ENCODE measurements at regions not wholly inside any gene's neighbourhood (a gene's known extent, or its start where the extent isn't known, plus 50 kb on each side); places are given as distances from the start of the nearest gene placed in this dataset.

DNA sequence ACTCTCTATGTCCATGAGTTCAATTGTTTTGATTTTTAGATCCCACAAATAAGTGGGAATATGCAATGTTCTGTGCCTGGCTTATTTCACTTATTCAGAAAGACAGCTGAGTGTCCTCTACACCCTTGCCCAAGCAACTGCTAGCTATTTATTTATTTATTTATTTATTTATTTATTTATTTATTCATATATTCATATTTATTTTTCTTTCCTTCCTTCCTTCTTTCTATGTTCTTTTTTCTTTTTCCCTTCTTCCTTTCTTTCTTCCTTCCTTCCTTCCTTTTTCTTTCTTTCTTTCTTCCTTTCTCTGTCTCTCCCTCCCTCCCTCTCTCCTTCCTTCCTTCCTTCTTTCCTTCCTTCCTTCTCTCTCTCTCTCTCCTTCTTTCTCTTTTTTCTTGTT, 563.4 kb downstream of the BCL11B start:
- TF ChIP-seq, protein P1, sequence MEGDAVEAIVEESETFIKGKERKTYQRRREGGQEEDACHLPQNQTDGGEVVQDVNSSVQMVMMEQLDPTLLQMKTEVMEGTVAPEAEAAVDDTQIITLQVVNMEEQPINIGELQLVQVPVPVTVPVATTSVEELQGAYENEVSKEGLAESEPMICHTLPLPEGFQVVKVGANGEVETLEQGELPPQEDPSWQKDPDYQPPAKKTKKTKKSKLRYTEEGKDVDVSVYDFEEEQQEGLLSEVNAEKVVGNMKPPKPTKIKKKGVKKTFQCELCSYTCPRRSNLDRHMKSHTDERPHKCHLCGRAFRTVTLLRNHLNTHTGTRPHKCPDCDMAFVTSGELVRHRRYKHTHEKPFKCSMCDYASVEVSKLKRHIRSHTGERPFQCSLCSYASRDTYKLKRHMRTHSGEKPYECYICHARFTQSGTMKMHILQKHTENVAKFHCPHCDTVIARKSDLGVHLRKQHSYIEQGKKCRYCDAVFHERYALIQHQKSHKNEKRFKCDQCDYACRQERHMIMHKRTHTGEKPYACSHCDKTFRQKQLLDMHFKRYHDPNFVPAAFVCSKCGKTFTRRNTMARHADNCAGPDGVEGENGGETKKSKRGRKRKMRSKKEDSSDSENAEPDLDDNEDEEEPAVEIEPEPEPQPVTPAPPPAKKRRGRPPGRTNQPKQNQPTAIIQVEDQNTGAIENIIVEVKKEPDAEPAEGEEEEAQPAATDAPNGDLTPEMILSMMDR (conservative IDR thresholded peaks at IDR 0.05; ENCODE audit: low read depth, low read length) = no peak
- DNase-seq (ENCODE audit: low read depth) = no peak

DNA sequence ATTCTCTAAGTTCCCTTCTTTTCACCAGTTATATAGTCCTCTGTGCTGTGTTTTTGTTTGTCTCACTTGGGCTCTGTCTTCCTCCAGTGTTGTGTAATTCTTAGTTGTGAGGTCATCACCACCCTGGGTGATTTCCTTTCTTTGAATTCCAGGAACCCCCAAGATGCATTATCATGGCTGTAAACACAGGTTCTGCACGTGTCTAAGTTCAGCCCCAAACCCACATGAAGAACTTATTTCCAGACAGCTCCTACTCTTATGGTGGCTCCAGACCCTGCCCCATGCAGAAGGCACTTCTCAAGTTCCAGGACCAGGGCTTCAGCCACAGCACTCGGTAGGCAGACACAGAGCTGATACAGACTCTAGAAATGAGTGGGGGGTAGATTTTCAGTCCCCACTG, 560.5 kb downstream of the BCL11B start:
- H3K4me3 ChIP-seq (ENCODE audit: low read depth, low read length) = no peak overlapping the region
- TF ChIP-seq, protein P1 (conservative IDR thresholded peaks at IDR 0.05; ENCODE audit: low read depth, low read length) = no peak
- DNase-seq (ENCODE audit: low read depth) = no peak

More for the DNA sequence above, 563.4 kb downstream of the BCL11B start:
- no peak overlapping the region for H3K4me3 ChIP-seq (ENCODE audit: low read depth, low read length)

DNA sequence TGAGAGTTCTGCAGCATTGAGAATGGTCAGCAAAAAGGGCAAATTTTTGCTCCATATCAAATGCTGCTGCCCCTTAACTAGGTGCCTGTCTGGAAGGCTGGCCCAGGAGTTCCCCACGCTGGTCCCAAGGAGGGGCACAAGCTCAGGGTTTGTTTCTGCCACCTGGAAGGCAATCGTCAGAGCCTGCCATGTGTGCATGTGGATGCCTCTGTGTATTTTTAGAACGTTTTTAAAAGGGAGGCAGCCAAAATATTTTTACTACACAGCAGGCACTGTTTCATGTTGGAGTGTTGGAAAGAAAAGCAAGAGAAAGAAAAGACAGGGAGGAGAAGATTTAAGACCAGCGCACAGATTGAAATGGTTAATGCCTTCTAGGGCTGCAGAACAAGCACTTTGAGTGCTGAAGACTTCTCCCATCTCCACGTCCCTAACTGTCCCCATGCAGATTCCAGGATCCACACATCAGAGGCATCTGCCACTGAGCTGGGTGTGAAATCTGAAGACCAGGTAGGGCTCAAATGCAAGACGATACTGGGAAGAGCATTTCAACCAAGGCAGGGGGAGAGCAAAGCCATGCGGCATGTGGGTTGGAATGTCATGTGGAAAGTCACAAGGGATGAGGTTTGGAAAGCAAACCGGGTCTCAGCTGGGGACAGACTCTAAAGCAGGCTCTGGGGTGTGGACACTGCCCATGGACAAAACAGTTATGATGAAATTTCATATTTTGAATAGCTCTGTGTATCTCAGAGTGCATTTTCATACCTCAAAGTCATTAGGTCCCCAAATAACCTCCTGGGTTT, 557.2 kb downstream of the BCL11B start:
- TF ChIP-seq, protein P1 (conservative IDR thresholded peaks at IDR 0.05; ENCODE audit: low read depth, low read length) = no peak
- no peak for DNase-seq (ENCODE audit: low read depth)
- H3K4me3 ChIP-seq (ENCODE audit: low read depth, low read length) = no peak overlapping the region

DNA sequence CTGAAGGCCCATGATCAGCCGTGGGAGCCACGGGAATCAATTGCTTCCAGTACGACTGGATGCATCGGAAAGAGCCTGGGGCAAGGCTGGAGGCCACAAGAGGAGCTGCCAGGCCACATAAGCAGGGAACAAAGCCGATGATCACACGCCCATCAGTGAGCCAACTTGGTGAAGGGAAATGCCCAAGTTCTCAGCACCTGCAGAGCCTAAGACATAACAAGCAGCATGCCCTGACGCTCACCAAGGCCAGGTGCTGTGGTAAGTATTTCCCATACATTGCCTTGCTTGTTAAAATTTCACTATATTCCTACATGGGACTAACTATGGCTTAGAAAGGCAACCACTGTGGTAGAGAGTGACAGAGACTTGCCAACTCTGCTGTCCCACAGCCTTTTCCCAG, 555.9 kb downstream of the BCL11B start:
- TF ChIP-seq, protein P1 (conservative IDR thresholded peaks at IDR 0.05; ENCODE audit: low read depth, low read length) = no peak
- H3K4me3 ChIP-seq (ENCODE audit: low read depth, low read length) = no peak overlapping the region
- no peak for DNase-seq (ENCODE audit: low read depth)

GRCh38 chr14:98721061-98721460, 550.9 kb downstream of the BCL11B start:
- TF ChIP-seq, protein P1 (conservative IDR thresholded peaks at IDR 0.05; ENCODE audit: low read depth, low read length) = no peak
- no peak overlapping the region for H3K4me3 ChIP-seq (ENCODE audit: low read depth, low read length)
- no peak for DNase-seq (ENCODE audit: low read depth)

GRCh38 chr14:98724734-98725133, 547.3 kb downstream of the BCL11B start:
- TF ChIP-seq, protein P1 (conservative IDR thresholded peaks at IDR 0.05; ENCODE audit: low read depth, low read length) = no peak
- H3K4me3 ChIP-seq (ENCODE audit: low read depth, low read length) = no peak overlapping the region
- DNase-seq (ENCODE audit: low read depth) = no peak

GRCh38 chr14:98725191-98725590, 546.8 kb downstream of the BCL11B start:
- no peak for DNase-seq (ENCODE audit: low read depth)
- no peak overlapping the region for H3K4me3 ChIP-seq (ENCODE audit: low read depth, low read length)
- TF ChIP-seq, protein P1 (conservative IDR thresholded peaks at IDR 0.05; ENCODE audit: low read depth, low read length) = no peak

Data from choroid plexus epithelial cell (primary cell).